OCI-LY3 (cell line): ENCODE measurements at regions not wholly inside any gene's neighbourhood (a gene's known extent, or its start where the extent isn't known, plus 50 kb on each side); places are given as distances from the start of the nearest gene placed in this dataset.

Source experiments
- EZH2phosphoT487 ChIP-seq: fragments of 200-600 bp; shearing (Covaris generic); IDR thresholded peaks from 2 replicates; pipeline ENCODE4 v1.6.1; 2018; ENCODE audit warnings: antibody characterized with exemption, mixed run types, low read depth
- TF ChIP-seq, protein P1 (sequence below): fragments of 200-600, 300-600 bp; sonication (generic); IDR thresholded peaks from 2 replicates; pipeline ENCODE4 v1.5.1; 2014; ENCODE audit warnings: antibody characterized with exemption, low read length, low read depth

DNA sequence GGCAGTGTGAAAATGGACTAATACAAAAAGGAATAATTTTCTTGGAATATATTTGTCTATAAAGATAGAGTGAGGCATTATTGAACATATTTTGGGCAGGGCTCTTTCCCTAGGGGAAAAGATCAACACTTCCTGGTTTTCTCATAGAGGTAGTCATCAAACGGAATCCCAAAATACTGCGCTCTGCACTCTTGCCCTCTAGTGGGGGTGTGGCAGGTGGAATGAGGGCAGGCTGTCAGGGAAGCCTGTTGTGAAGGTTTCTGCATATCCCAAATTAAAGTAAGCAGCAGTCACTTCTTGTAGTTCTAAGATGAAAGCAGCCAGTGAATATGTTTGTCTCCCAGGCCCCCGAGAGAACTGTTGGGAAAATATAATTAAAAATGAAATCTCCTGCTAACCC is 666.8 kb upstream of the TMEM132C start:
- TF ChIP-seq, protein P1, sequence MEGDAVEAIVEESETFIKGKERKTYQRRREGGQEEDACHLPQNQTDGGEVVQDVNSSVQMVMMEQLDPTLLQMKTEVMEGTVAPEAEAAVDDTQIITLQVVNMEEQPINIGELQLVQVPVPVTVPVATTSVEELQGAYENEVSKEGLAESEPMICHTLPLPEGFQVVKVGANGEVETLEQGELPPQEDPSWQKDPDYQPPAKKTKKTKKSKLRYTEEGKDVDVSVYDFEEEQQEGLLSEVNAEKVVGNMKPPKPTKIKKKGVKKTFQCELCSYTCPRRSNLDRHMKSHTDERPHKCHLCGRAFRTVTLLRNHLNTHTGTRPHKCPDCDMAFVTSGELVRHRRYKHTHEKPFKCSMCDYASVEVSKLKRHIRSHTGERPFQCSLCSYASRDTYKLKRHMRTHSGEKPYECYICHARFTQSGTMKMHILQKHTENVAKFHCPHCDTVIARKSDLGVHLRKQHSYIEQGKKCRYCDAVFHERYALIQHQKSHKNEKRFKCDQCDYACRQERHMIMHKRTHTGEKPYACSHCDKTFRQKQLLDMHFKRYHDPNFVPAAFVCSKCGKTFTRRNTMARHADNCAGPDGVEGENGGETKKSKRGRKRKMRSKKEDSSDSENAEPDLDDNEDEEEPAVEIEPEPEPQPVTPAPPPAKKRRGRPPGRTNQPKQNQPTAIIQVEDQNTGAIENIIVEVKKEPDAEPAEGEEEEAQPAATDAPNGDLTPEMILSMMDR, result no peak
- no peak for TF ChIP-seq EZH2phosphoT487
